Limb (tissue), 2 donors: ENCODE measurements at regions not wholly inside any gene's neighbourhood (a gene's known extent, or its start where the extent isn't known, plus 50 kb on each side); places are given as distances from the start of the nearest gene placed in this dataset.
"Not testable (repeated sequence)": the region's sequence is repeated elsewhere in the genome, so short reads cannot be mapped to it uniquely, and the experiment has no call there.

ENCODE experiments used
- DNase-seq, 2 donors: peaks; one replicate each; pipeline ENCODE4 v3.0.0-alpha.2; 2016; ENCODE audit errors: extremely low spot score in 2 of 2

DNA sequence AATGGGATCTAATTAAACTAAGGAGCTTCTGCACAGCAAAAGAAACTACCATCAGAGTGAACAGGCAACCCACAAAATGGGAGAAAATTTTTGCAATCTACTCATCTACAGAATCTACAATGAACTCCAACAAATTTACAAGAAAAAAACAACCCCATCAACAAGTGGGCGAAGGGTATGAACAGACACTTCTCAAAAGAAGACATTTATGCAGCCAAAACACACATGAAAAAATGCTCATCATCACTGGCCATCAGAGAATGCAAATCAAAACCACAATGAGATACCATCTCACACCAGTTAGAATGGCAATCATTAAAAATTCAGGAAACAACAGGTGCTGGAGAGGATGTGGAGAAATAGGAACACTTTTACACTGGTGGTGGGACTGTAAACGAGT lies 55.6 kb upstream of the MAN1A1 start:
- DNase-seq: not testable (repeated sequence)
